ENCODE measurements at regions not wholly inside any gene's neighbourhood (a gene's known extent, or its start where the extent isn't known, plus 50 kb on each side); places are given as distances from the start of the nearest gene placed in this dataset.
A peak's percentile ranks its signal among the peaks of the same experiment; 100 is the strongest.

- no peak for TF ChIP-seq EZH2 (IDR thresholded peaks at IDR 0.05; ENCODE audit: borderline replicate concordance, low read length)
- TF ChIP-seq CTCF (conservative IDR thresholded peaks at IDR 0.05 in 1 of 2, IDR thresholded peaks at IDR 0.05 in 1 of 2; ENCODE audit: extremely low read depth in 1 of 2, insufficient read depth in 1 of 2, low read depth in 1 of 2, low read length in 2 of 2), result peak; percentile 46 to 51
Observed at GRCh38 chr21:28336314-28336713, 656.4 kb downstream of the LTN1 start.
